ENCODE measurements at regions not wholly inside any gene's neighbourhood (a gene's known extent, or its start where the extent isn't known, plus 50 kb on each side); places are given as distances from the start of the nearest gene placed in this dataset.
A peak's percentile ranks its signal among the peaks of the same experiment; 100 is the strongest.

GRCh38 chr13:107034236-107034872, 466.4 kb upstream of the ARGLU1 start:
- Histone ChIP-seq H3K36me3 (ENCODE audit: control insufficient read depth in 3 of 3, insufficient read depth in 2 of 3, low read depth in 1 of 3, low read length in 3 of 3) (no peaks in the 10 kb centered on the region), H3K27ac (ENCODE audit: low read depth in 1 of 3, low read length in 2 of 3) (no peak overlapping the region), H3K9me3 (ENCODE audit: control insufficient read depth in 2 of 2, insufficient read depth in 1 of 2, low read depth in 1 of 2, low read length in 1 of 2) (no peaks in the 10 kb centered on the region), H3K4me1 (ENCODE audit: control insufficient read depth in 3 of 3, insufficient read depth in 2 of 3, low read depth in 1 of 3, low read length in 2 of 3) (no peaks in the 10 kb centered on the region), H3K4me3 (ENCODE audit: low read depth in 1 of 3, low read length in 3 of 3) (no peak overlapping the region), H3K27me3 (ENCODE audit: control insufficient read depth in 3 of 3, insufficient read depth in 3 of 3, low read length in 3 of 3) (no peaks in the 10 kb centered on the region)
- FAIRE-seq (no peak), DNase-seq (no peak)
- WGBS, 3 donors, result 92 to 95% (median 92%) methylated on average over 17 of the region's 17 CpGs

DNA sequence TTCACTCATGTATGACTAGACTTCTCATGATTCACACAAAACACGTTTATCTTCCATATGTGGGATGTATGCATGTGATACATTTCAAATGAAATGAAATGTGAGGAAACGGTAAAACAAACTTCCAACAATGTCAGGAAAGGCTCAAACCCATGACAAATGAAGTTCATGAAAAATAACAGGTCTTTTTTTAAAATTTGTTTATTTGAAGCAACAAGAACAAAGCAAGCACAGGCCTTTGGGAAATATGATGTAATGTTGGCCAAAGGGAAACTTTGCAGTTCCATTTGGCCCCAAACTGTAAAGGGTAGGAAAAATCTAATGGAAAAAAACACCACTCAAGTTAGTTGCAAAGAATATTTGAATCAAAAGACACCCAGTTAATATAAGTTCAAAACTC, 463.8 kb upstream of the ARGLU1 start:
- 52 to 80% (median 62%) methylated on average over 2 of the region's 2 CpGs for WGBS, 3 donors
- no peak overlapping the region for H3K4me3 ChIP-seq (ENCODE audit: low read depth in 1 of 3, low read length in 3 of 3)
- H3K4me1 ChIP-seq (ENCODE audit: control insufficient read depth in 3 of 3, insufficient read depth in 2 of 3, low read depth in 1 of 3, low read length in 2 of 3), result no peaks in the 10 kb centered on the region
- no peaks in the 10 kb centered on the region for H3K27me3 ChIP-seq (ENCODE audit: control insufficient read depth in 3 of 3, insufficient read depth in 3 of 3, low read length in 3 of 3)
- no peaks in the 10 kb centered on the region for H3K36me3 ChIP-seq (ENCODE audit: control insufficient read depth in 3 of 3, insufficient read depth in 2 of 3, low read depth in 1 of 3, low read length in 3 of 3)
- DNase-seq (no peak), FAIRE-seq (no peak)
- no peaks in the 10 kb centered on the region for H3K9me3 ChIP-seq (ENCODE audit: control insufficient read depth in 2 of 2, insufficient read depth in 1 of 2, low read depth in 1 of 2, low read length in 1 of 2)
- no peak overlapping the region for H3K27ac ChIP-seq (ENCODE audit: low read depth in 1 of 3, low read length in 2 of 3)

DNA sequence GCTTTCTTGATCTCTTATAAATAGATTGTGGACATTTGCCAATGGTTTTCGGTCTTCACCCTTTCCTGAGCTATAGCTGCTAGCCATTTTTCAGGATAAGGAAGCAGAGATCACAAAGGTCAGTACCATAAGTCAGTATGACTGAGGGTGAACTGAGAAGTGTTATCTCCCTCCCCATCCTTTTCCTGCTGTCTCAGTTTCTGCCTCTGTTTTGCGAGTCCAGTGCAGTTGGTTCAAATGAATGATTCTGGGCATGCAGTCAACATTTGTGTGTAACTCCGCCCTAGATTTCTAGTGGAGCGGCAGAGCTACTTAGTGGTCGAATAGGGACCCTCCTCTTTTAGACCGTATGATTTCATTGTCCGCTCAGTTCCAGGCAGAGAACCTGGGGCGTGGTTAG, 460.8 kb upstream of the ARGLU1 start:
- FAIRE-seq (no peak), DNase-seq (no peak)
- no peaks in the 10 kb centered on the region for H3K27me3 ChIP-seq (ENCODE audit: control insufficient read depth in 3 of 3, insufficient read depth in 3 of 3, low read length in 3 of 3)
- 79 to 85% (median 81%) methylated on average over 8 of the region's 8 CpGs for WGBS, 3 donors
- H3K36me3 ChIP-seq (ENCODE audit: control insufficient read depth in 3 of 3, insufficient read depth in 2 of 3, low read depth in 1 of 3, low read length in 3 of 3), result no peaks in the 10 kb centered on the region
- H3K4me1 ChIP-seq (ENCODE audit: control insufficient read depth in 3 of 3, insufficient read depth in 2 of 3, low read depth in 1 of 3, low read length in 2 of 3), result no peaks in the 10 kb centered on the region
- no peaks in the 10 kb centered on the region for H3K9me3 ChIP-seq (ENCODE audit: control insufficient read depth in 2 of 2, insufficient read depth in 1 of 2, low read depth in 1 of 2, low read length in 1 of 2)
- H3K4me3 ChIP-seq (ENCODE audit: low read depth in 1 of 3, low read length in 3 of 3), result no peak overlapping the region
- no peak overlapping the region for H3K27ac ChIP-seq (ENCODE audit: low read depth in 1 of 3, low read length in 2 of 3)

- H3K9me3 ChIP-seq (ENCODE audit: control insufficient read depth in 2 of 2, insufficient read depth in 1 of 2, low read depth in 1 of 2, low read length in 1 of 2), result no peaks in the 10 kb centered on the region
- no peak for FAIRE-seq
- H3K27ac ChIP-seq (ENCODE audit: low read depth in 1 of 3, low read length in 2 of 3), result no peak overlapping the region
- 68 to 83% (median 74%) methylated on average over 1 of the region's 1 CpG for WGBS, 3 donors
- no peak overlapping the region for H3K4me3 ChIP-seq (ENCODE audit: low read depth in 1 of 3, low read length in 3 of 3)
- peak in 1 of 2 donors; percentile 12 for DNase-seq
- no peaks in the 10 kb centered on the region for H3K4me1 ChIP-seq (ENCODE audit: control insufficient read depth in 3 of 3, insufficient read depth in 2 of 3, low read depth in 1 of 3, low read length in 2 of 3)
- H3K27me3 ChIP-seq (ENCODE audit: control insufficient read depth in 3 of 3, insufficient read depth in 3 of 3, low read length in 3 of 3), result no peaks in the 10 kb centered on the region
- H3K36me3 ChIP-seq (ENCODE audit: control insufficient read depth in 3 of 3, insufficient read depth in 2 of 3, low read depth in 1 of 3, low read length in 3 of 3), result no peaks in the 10 kb centered on the region
These were observed 458.1 kb upstream of the ARGLU1 start for GRCh38 chr13:107025991-107026390.

- H3K27me3 ChIP-seq (ENCODE audit: control insufficient read depth in 3 of 3, insufficient read depth in 3 of 3, low read length in 3 of 3), result no peaks in the 10 kb centered on the region
- H3K9me3 ChIP-seq (ENCODE audit: control insufficient read depth in 2 of 2, insufficient read depth in 1 of 2, low read depth in 1 of 2, low read length in 1 of 2), result no peaks in the 10 kb centered on the region
- no peak for FAIRE-seq
- 86 to 98% (median 87%) methylated on average over 2 of the region's 2 CpGs for WGBS, 3 donors
- H3K36me3 ChIP-seq (ENCODE audit: control insufficient read depth in 3 of 3, insufficient read depth in 2 of 3, low read depth in 1 of 3, low read length in 3 of 3), result no peaks in the 10 kb centered on the region
- no peak overlapping the region for H3K27ac ChIP-seq (ENCODE audit: low read depth in 1 of 3, low read length in 2 of 3)
- H3K4me3 ChIP-seq (ENCODE audit: low read depth in 1 of 3, low read length in 3 of 3), result no peak overlapping the region
- no peak for DNase-seq
- no peaks in the 10 kb centered on the region for H3K4me1 ChIP-seq (ENCODE audit: control insufficient read depth in 3 of 3, insufficient read depth in 2 of 3, low read depth in 1 of 3, low read length in 2 of 3)
These were observed 455.4 kb upstream of the ARGLU1 start for GRCh38 chr13:107023335-107023734.

- Histone ChIP-seq H3K27ac (ENCODE audit: low read depth in 1 of 3, low read length in 2 of 3) (no peak overlapping the region), H3K4me3 (ENCODE audit: low read depth in 1 of 3, low read length in 3 of 3) (no peak overlapping the region), H3K9me3 (ENCODE audit: control insufficient read depth in 2 of 2, insufficient read depth in 1 of 2, low read depth in 1 of 2, low read length in 1 of 2) (no peaks in the 10 kb centered on the region), H3K4me1 (ENCODE audit: control insufficient read depth in 3 of 3, insufficient read depth in 2 of 3, low read depth in 1 of 3, low read length in 2 of 3) (no peaks in the 10 kb centered on the region), H3K36me3 (ENCODE audit: control insufficient read depth in 3 of 3, insufficient read depth in 2 of 3, low read depth in 1 of 3, low read length in 3 of 3) (no peaks in the 10 kb centered on the region), H3K27me3 (ENCODE audit: control insufficient read depth in 3 of 3, insufficient read depth in 3 of 3, low read length in 3 of 3) (no peaks in the 10 kb centered on the region)
- 88 to 90% (median 90%) methylated on average over 7 of the region's 7 CpGs for WGBS, 3 donors
- FAIRE-seq (no peak), DNase-seq (no peak)
These were observed 452.5 kb upstream of the ARGLU1 start for GRCh38 chr13:107020393-107020792.

DNA sequence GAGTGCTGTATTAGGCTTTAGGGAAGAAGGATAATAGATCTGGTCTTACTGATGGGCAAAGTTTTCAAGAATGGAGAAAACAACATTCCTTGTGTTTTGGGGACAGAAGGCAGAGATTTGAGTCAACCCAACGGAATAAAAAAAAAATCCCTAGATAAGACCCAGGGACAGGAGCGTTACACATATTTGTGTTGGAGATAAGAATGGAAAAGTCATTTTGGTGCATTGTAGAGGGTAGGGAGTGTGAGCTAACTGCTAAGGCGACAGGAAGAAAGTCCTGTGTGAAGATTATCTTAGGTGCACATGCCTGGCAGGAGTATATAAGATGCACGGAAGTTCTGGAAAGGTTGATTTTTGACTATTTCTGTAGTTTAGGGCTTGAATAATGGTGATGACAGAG, 450.3 kb upstream of the ARGLU1 start:
- FAIRE-seq (no peak), DNase-seq (no peak)
- Histone ChIP-seq H3K27ac (ENCODE audit: low read depth in 1 of 3, low read length in 2 of 3) (no peak overlapping the region), H3K4me3 (ENCODE audit: low read depth in 1 of 3, low read length in 3 of 3) (no peak overlapping the region), H3K27me3 (ENCODE audit: control insufficient read depth in 3 of 3, insufficient read depth in 3 of 3, low read length in 3 of 3) (no peaks in the 10 kb centered on the region), H3K36me3 (ENCODE audit: control insufficient read depth in 3 of 3, insufficient read depth in 2 of 3, low read depth in 1 of 3, low read length in 3 of 3) (no peaks in the 10 kb centered on the region), H3K4me1 (ENCODE audit: control insufficient read depth in 3 of 3, insufficient read depth in 2 of 3, low read depth in 1 of 3, low read length in 2 of 3) (no peaks in the 10 kb centered on the region), H3K9me3 (ENCODE audit: control insufficient read depth in 2 of 2, insufficient read depth in 1 of 2, low read depth in 1 of 2, low read length in 1 of 2) (no peaks in the 10 kb centered on the region)
- WGBS, 3 donors, result 62 to 77% (median 74%) methylated on average over 4 of the region's 4 CpGs

GRCh38 chr13:107006661-107007060, 438.7 kb upstream of the ARGLU1 start:
- peaks cover 0 to 9% (median 2%) of the 10 kb centered on the region in 3 donors for H3K4me1 ChIP-seq (ENCODE audit: control insufficient read depth in 3 of 3, insufficient read depth in 2 of 3, low read depth in 1 of 3, low read length in 2 of 3)
- no peaks in the 10 kb centered on the region for H3K36me3 ChIP-seq (ENCODE audit: control insufficient read depth in 3 of 3, insufficient read depth in 2 of 3, low read depth in 1 of 3, low read length in 3 of 3)
- H3K27ac ChIP-seq (ENCODE audit: low read depth in 1 of 3, low read length in 2 of 3), result no peak overlapping the region
- DNase-seq (no peak), FAIRE-seq (no peak)
- no peak overlapping the region for H3K4me3 ChIP-seq (ENCODE audit: low read depth in 1 of 3, low read length in 3 of 3)
- H3K9me3 ChIP-seq (ENCODE audit: control insufficient read depth in 2 of 2, insufficient read depth in 1 of 2, low read depth in 1 of 2, low read length in 1 of 2), result no peaks in the 10 kb centered on the region
- WGBS, 3 donors, result 74 to 86% (median 83%) methylated on average over 2 of the region's 2 CpGs
- H3K27me3 ChIP-seq (ENCODE audit: control insufficient read depth in 3 of 3, insufficient read depth in 3 of 3, low read length in 3 of 3), result no peaks in the 10 kb centered on the region

DNA sequence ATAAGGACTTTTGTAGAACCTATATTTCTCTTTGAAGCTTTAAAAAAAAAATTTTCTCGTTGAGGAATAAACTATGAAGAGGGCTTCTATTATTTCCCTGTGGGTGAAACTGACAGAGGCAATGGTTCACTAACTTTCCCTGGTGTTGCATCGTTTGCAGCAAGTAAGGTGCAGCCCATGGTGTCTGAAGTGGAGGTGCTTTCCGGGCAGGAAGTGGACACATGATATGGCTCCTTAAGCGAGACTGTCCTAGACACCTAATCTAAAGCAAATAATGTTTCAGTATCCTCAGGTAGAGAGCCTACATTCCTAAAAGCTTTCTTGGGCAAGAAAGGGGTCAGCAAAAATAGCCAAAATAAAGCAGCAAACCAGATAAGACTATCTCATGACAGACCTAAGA, 437.6 kb upstream of the ARGLU1 start:
- DNase-seq (no peak), FAIRE-seq (no peak)
- H3K4me1 ChIP-seq (ENCODE audit: control insufficient read depth in 3 of 3, insufficient read depth in 2 of 3, low read depth in 1 of 3, low read length in 2 of 3), result peaks cover 0 to 9% (median 2%) of the 10 kb centered on the region in 3 donors
- no peaks in the 10 kb centered on the region for H3K9me3 ChIP-seq (ENCODE audit: control insufficient read depth in 2 of 2, insufficient read depth in 1 of 2, low read depth in 1 of 2, low read length in 1 of 2)
- no peaks in the 10 kb centered on the region for H3K27me3 ChIP-seq (ENCODE audit: control insufficient read depth in 3 of 3, insufficient read depth in 3 of 3, low read length in 3 of 3)
- no peaks in the 10 kb centered on the region for H3K36me3 ChIP-seq (ENCODE audit: control insufficient read depth in 3 of 3, insufficient read depth in 2 of 3, low read depth in 1 of 3, low read length in 3 of 3)
- whole genome bisulfite sequencing, 3 donors, result 70 to 82% (median 72%) methylated on average over 4 of the region's 4 CpGs
- no peak overlapping the region for H3K27ac ChIP-seq (ENCODE audit: low read depth in 1 of 3, low read length in 2 of 3)
- no peak overlapping the region for H3K4me3 ChIP-seq (ENCODE audit: low read depth in 1 of 3, low read length in 3 of 3)
